OCI-LY1 (cell line): ENCODE measurements at regions not wholly inside any gene's neighbourhood (a gene's known extent, or its start where the extent isn't known, plus 50 kb on each side); places are given as distances from the start of the nearest gene placed in this dataset.

Experiments used
- H2AFZ ChIP-seq: fragments of 200-600 bp; sonication (generic), shearing (Covaris generic); 2 replicates; pipeline ENCODE4 v1.6.0; 2014; ENCODE audit warnings: antibody characterized with exemption, mild to moderate bottlenecking, low read length
- H3F3A ChIP-seq: fragments of 200-600 bp; sonication (generic), shearing (Covaris generic); 2 replicates; pipeline ENCODE4 v1.6.0; 2014; ENCODE audit warnings: mild to moderate bottlenecking, antibody characterized with exemption, low read length, moderate library complexity; ENCODE audit not compliant: insufficient read depth
- H3K27ac ChIP-seq: fragments of 200-600 bp; sonication (generic); 2 replicates; pipeline ENCODE4 v1.5.1; 2014; ENCODE audit warnings: low read length, mixed run types, mild to moderate bottlenecking, low read depth; ENCODE audit not compliant: poor library complexity, severe bottlenecking
- H3K27me3 ChIP-seq: fragments of 200-600 bp; sonication (generic); 2 replicates; pipeline ENCODE4 v1.6.0; 2014; ENCODE audit warnings: antibody characterized with exemption, mild to moderate bottlenecking, low read length, moderate library complexity; ENCODE audit not compliant: insufficient read depth
- H3K36me3 ChIP-seq: fragments of 200-600 bp; sonication (generic); 2 replicates; pipeline ENCODE4 v1.6.1; 2014; ENCODE audit warnings: mild to moderate bottlenecking, antibody characterized with exemption, low read length, moderate library complexity, mixed read lengths; ENCODE audit not compliant: insufficient read depth
- H3K4me1 ChIP-seq: fragments of 200-600 bp; sonication (generic); 2 replicates; pipeline ENCODE4 v1.5.1; 2014; ENCODE audit warnings: mild to moderate bottlenecking, low read length, moderate library complexity; ENCODE audit not compliant: insufficient read depth, severe bottlenecking
- H3K4me2 ChIP-seq: fragments of 200-600 bp; sonication (generic), shearing (Covaris generic); 2 replicates; pipeline ENCODE4 v1.6.1; 2014; ENCODE audit warnings: low read length
- H3K4me3 ChIP-seq: fragments of 200-600 bp; sonication (generic); 2 replicates; pipeline ENCODE4 v1.5.1; 2014; ENCODE audit warnings: low read length, low read depth, mild to moderate bottlenecking, mixed read lengths; ENCODE audit not compliant: poor library complexity, severe bottlenecking
- H3K79me2 ChIP-seq: fragments of 200-600 bp; shearing (Covaris generic); 2 replicates; pipeline ENCODE4 v1.6.1; 2016; ENCODE audit warnings: mixed run types, low read length, mixed read lengths; ENCODE audit not compliant: insufficient read depth
- H3K9ac ChIP-seq: fragments of 200-600 bp; sonication (generic), shearing (Covaris generic); 2 replicates; pipeline ENCODE4 v1.6.1; 2014; ENCODE audit warnings: mild to moderate bottlenecking, low read length, mixed read lengths
- H3K9me2 ChIP-seq: fragments of 200-600 bp; sonication (generic), shearing (Covaris generic); 2 replicates; pipeline ENCODE4 v1.6.1; 2014; ENCODE audit warnings: low read depth, mild to moderate bottlenecking, low read length, mixed read lengths
- H3K9me3 ChIP-seq: fragments of 200-600 bp; shearing (Covaris generic); 2 replicates; pipeline ENCODE4 v1.6.1; 2014; ENCODE audit warnings: low read length, mixed read lengths
- H4K20me1 ChIP-seq: fragments of 200-600 bp; sonication (generic), shearing (Covaris generic); 2 replicates; pipeline ENCODE4 v1.6.0; 2016; ENCODE audit warnings: mild to moderate bottlenecking, low read length; ENCODE audit not compliant: insufficient read depth
- CTCF ChIP-seq: fragments of 200-600 bp; sonication (generic), shearing (Covaris generic); IDR thresholded peaks from 2 replicates; pipeline ENCODE4 v1.5.1; 2017; ENCODE audit warnings: mild to moderate bottlenecking, antibody characterized with exemption, low read length, moderate library complexity, mixed read lengths
- EZH2 ChIP-seq: fragments of 200-600 bp; sonication (generic), shearing (Covaris generic); IDR thresholded peaks from 2 replicates; pipeline ENCODE4 v1.8.0; 2017; ENCODE audit warnings: borderline replicate concordance, mixed run types, mild to moderate bottlenecking, antibody characterized with exemption, low read length, moderate library complexity, mixed read lengths

- TF ChIP-seq EZH2 (no peak), CTCF (no peak)
- H2AFZ ChIP-seq, result no peak overlapping the region
- no peak overlapping the region for H3K9ac ChIP-seq
These were observed 170.8 kb downstream of the ABCA8 start for GRCh38 chr17:68784431-68784830.

GRCh38 chr17:68783861-68784260, 171.3 kb downstream of the ABCA8 start:
- Histone ChIP-seq H3F3A (no peaks in the 10 kb centered on the region), H3K79me2 (no peaks in the 10 kb centered on the region), H3K4me1 (no peaks in the 10 kb centered on the region), H3K4me3 (no peak overlapping the region), H3K9ac (no peak overlapping the region), H3K9me2 (no peaks in the 10 kb centered on the region), H3K4me2 (no peak overlapping the region), H3K27ac (no peak overlapping the region), H4K20me1 (no peaks in the 10 kb centered on the region), H3K36me3 (no peaks in the 10 kb centered on the region), H3K27me3 (no peaks in the 10 kb centered on the region), H2AFZ (no peak overlapping the region), H3K9me3 (no peaks in the 10 kb centered on the region)
- TF ChIP-seq CTCF (no peak), EZH2 (no peak)

More at GRCh38 chr17:68784431-68784830, 170.8 kb downstream of the ABCA8 start:
- Histone ChIP-seq H3K27me3 (no peaks in the 10 kb centered on the region), H3K36me3 (no peaks in the 10 kb centered on the region; the same call in 1 of the 2 replicates), H4K20me1 (no peaks in the 10 kb centered on the region), H3F3A (no peaks in the 10 kb centered on the region), H3K27ac (no peak overlapping the region), H3K4me1 (no peaks in the 10 kb centered on the region), H3K9me2 (no peaks in the 10 kb centered on the region), H3K79me2 (no peaks in the 10 kb centered on the region), H3K4me2 (no peak overlapping the region), H3K4me3 (no peak overlapping the region), H3K9me3 (no peaks in the 10 kb centered on the region)

- Histone ChIP-seq H4K20me1 (no peaks in the 10 kb centered on the region), H3K4me3 (no peak overlapping the region), H3K4me2 (no peak overlapping the region), H3K9ac (no peak overlapping the region), H3K9me3 (no peaks in the 10 kb centered on the region), H3K27me3 (no peaks in the 10 kb centered on the region), H3K36me3 (no peaks in the 10 kb centered on the region), H3K4me1 (no peaks in the 10 kb centered on the region), H3F3A (no peaks in the 10 kb centered on the region), H3K79me2 (no peaks in the 10 kb centered on the region), H3K9me2 (no peaks in the 10 kb centered on the region), H3K27ac (no peak overlapping the region), H2AFZ (no peak overlapping the region)
- TF ChIP-seq CTCF, result no peak
- TF ChIP-seq EZH2, result no peak
These were observed 172.4 kb downstream of the ABCA8 start for GRCh38 chr17:68782789-68783188.
